ENCODE measurements at regions not wholly inside any gene's neighbourhood (a gene's known extent, or its start where the extent isn't known, plus 50 kb on each side); places are given as distances from the start of the nearest gene placed in this dataset.

GRCh38 chr20:4522310-4522709 lies 163.9 kb upstream of the PRNP start:
- Histone ChIP-seq H2AFZ (ENCODE audit: low read length) (no peak overlapping the region), H4K20me1 (ENCODE audit: insufficient read depth, low read length) (no peaks in the 10 kb centered on the region), H3K4me1 (ENCODE audit: insufficient read depth, low read length, severe bottlenecking) (no peaks in the 10 kb centered on the region), H3K27me3 (ENCODE audit: insufficient read depth, low read length) (no peaks in the 10 kb centered on the region), H3K9me3 (ENCODE audit: low read length) (no peaks in the 10 kb centered on the region), H3K79me2 (ENCODE audit: insufficient read depth, low read length) (no peaks in the 10 kb centered on the region), H3K4me3 (ENCODE audit: low read depth, low read length, poor library complexity, severe bottlenecking) (no peak overlapping the region), H3K9me2 (ENCODE audit: low read depth, low read length) (no peaks in the 10 kb centered on the region), H3K36me3 (ENCODE audit: insufficient read depth, low read length) (no peaks in the 10 kb centered on the region), H3K9ac (ENCODE audit: low read length) (no peak overlapping the region), H3F3A (ENCODE audit: insufficient read depth, low read length) (no peaks in the 10 kb centered on the region), H3K27ac (ENCODE audit: low read depth, low read length, poor library complexity, severe bottlenecking) (no peak overlapping the region), H3K4me2 (ENCODE audit: low read length) (no peak overlapping the region)
- TF ChIP-seq EZH2 (IDR thresholded peaks at IDR 0.05; ENCODE audit: borderline replicate concordance, low read length): no peak
- no peak for TF ChIP-seq CTCF (IDR thresholded peaks at IDR 0.05; ENCODE audit: low read length)

- H3K4me2 ChIP-seq (ENCODE audit: low read length): no peak overlapping the region
- no peak overlapping the region for H2AFZ ChIP-seq (ENCODE audit: low read length)
- no peaks in the 10 kb centered on the region for H4K20me1 ChIP-seq (ENCODE audit: insufficient read depth, low read length)
- H3K36me3 ChIP-seq (ENCODE audit: insufficient read depth, low read length): no peaks in the 10 kb centered on the region
- no peaks in the 10 kb centered on the region for H3K9me3 ChIP-seq (ENCODE audit: low read length)
- H3K27ac ChIP-seq (ENCODE audit: low read depth, low read length, poor library complexity, severe bottlenecking): no peak overlapping the region
- H3K9ac ChIP-seq (ENCODE audit: low read length): no peak overlapping the region
- no peaks in the 10 kb centered on the region for H3K9me2 ChIP-seq (ENCODE audit: low read depth, low read length)
- no peak overlapping the region for H3K4me3 ChIP-seq (ENCODE audit: low read depth, low read length, poor library complexity, severe bottlenecking)
- H3K4me1 ChIP-seq (ENCODE audit: insufficient read depth, low read length, severe bottlenecking): no peaks in the 10 kb centered on the region
- H3K79me2 ChIP-seq (ENCODE audit: insufficient read depth, low read length): no peaks in the 10 kb centered on the region
- no peaks in the 10 kb centered on the region for H3K27me3 ChIP-seq (ENCODE audit: insufficient read depth, low read length)
- H3F3A ChIP-seq (ENCODE audit: insufficient read depth, low read length): no peaks in the 10 kb centered on the region
- TF ChIP-seq CTCF (IDR thresholded peaks at IDR 0.05; ENCODE audit: low read length): no peak
- no peak for TF ChIP-seq EZH2 (IDR thresholded peaks at IDR 0.05; ENCODE audit: borderline replicate concordance, low read length)
Observed at GRCh38 chr20:4521170-4521968, 164.9 kb upstream of the PRNP start.

- Histone ChIP-seq H4K20me1 (ENCODE audit: insufficient read depth, low read length) (no peaks in the 10 kb centered on the region), H3F3A (ENCODE audit: insufficient read depth, low read length) (no peaks in the 10 kb centered on the region), H3K4me1 (ENCODE audit: insufficient read depth, low read length, severe bottlenecking) (no peaks in the 10 kb centered on the region), H2AFZ (ENCODE audit: low read length) (no peak overlapping the region), H3K9me2 (ENCODE audit: low read depth, low read length) (no peaks in the 10 kb centered on the region), H3K36me3 (ENCODE audit: insufficient read depth, low read length) (no peaks in the 10 kb centered on the region), H3K4me3 (ENCODE audit: low read depth, low read length, poor library complexity, severe bottlenecking) (no peak overlapping the region), H3K9me3 (ENCODE audit: low read length) (no peaks in the 10 kb centered on the region), H3K79me2 (ENCODE audit: insufficient read depth, low read length) (no peaks in the 10 kb centered on the region), H3K4me2 (ENCODE audit: low read length) (no peak overlapping the region), H3K9ac (ENCODE audit: low read length) (no peak overlapping the region), H3K27ac (ENCODE audit: low read depth, low read length, poor library complexity, severe bottlenecking) (no peak overlapping the region), H3K27me3 (ENCODE audit: insufficient read depth, low read length) (no peaks in the 10 kb centered on the region)
- TF ChIP-seq EZH2 (IDR thresholded peaks at IDR 0.05; ENCODE audit: borderline replicate concordance, low read length) (no peak), CTCF (IDR thresholded peaks at IDR 0.05; ENCODE audit: low read length) (peak; percentile 66)
Observed at GRCh38 chr20:4519534-4519933, 166.7 kb upstream of the PRNP start.
